NT2/D1 (cell line): ENCODE measurements at regions not wholly inside any gene's neighbourhood (a gene's known extent, or its start where the extent isn't known, plus 50 kb on each side); places are given as distances from the start of the nearest gene placed in this dataset.

Experiments
- SUZ12 ChIP-seq: IDR thresholded peaks from 2 replicates; pipeline ENCODE4 v1.6.1; 2011; ENCODE audit not compliant: insufficient read length, insufficient read depth; ENCODE audit errors: extremely low read depth
- YY1 ChIP-seq: IDR thresholded peaks from 2 replicates; pipeline ENCODE4 v1.6.1; 2011; ENCODE audit not compliant: insufficient read length, insufficient read depth
- ZNF274 ChIP-seq: IDR thresholded peaks from 2 replicates; pipeline ENCODE4 v1.6.1; 2011; ENCODE audit warnings: mild to moderate bottlenecking, low read depth, low read length

GRCh38 chr6:51528556-51528955, 558.9 kb downstream of the PKHD1 start:
- TF ChIP-seq ZNF274 = no peak
- no peak for TF ChIP-seq YY1
- no peak for TF ChIP-seq SUZ12
